ENCODE measurements at regions not wholly inside any gene's neighbourhood (a gene's known extent, or its start where the extent isn't known, plus 50 kb on each side); places are given as distances from the start of the nearest gene placed in this dataset.
A peak's percentile ranks its signal among the peaks of the same experiment; 100 is the strongest.

DNA sequence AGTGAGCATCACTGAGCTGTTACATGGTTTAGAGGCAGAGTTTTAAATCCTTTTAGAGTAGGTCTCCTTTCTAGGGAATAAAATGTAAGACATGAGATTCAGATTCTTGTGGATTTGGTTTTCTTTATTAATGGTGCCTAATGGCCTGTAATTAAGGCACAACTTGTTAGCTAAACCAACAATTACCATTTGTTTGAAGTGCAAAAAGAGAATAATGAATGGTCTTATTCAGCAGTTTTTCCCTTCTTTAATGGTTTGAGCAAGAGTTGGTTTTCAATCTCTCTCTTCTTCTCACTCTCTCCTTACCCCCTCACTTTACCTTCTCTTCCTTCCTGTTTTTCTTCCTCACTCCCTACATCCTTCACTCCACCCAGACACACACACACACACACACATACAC lies 312.2 kb upstream of the TRIB2 start:
- Histone ChIP-seq H3K4me1 (replicated peaks in 1 of 2) (no peaks in the 10 kb centered on the region), H3K27me3 (no peaks in the 10 kb centered on the region), H3K36me3 (replicated peaks in 1 of 2) (no peaks in the 10 kb centered on the region), H3K4me3 (no peak overlapping the region), H3K27ac (no peak overlapping the region), H3K9me3 (replicated peaks in 1 of 3) (no peaks in the 10 kb centered on the region)
- intact Hi-C loops (cut with DNase I): no loop called here
- no peak for DNase-seq
- no peak for TF ChIP-seq POLR2A (IDR thresholded peaks at IDR 0.05)
- TF ChIP-seq, protein P1, sequence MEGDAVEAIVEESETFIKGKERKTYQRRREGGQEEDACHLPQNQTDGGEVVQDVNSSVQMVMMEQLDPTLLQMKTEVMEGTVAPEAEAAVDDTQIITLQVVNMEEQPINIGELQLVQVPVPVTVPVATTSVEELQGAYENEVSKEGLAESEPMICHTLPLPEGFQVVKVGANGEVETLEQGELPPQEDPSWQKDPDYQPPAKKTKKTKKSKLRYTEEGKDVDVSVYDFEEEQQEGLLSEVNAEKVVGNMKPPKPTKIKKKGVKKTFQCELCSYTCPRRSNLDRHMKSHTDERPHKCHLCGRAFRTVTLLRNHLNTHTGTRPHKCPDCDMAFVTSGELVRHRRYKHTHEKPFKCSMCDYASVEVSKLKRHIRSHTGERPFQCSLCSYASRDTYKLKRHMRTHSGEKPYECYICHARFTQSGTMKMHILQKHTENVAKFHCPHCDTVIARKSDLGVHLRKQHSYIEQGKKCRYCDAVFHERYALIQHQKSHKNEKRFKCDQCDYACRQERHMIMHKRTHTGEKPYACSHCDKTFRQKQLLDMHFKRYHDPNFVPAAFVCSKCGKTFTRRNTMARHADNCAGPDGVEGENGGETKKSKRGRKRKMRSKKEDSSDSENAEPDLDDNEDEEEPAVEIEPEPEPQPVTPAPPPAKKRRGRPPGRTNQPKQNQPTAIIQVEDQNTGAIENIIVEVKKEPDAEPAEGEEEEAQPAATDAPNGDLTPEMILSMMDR (IDR thresholded peaks at IDR 0.05): no peak

DNA sequence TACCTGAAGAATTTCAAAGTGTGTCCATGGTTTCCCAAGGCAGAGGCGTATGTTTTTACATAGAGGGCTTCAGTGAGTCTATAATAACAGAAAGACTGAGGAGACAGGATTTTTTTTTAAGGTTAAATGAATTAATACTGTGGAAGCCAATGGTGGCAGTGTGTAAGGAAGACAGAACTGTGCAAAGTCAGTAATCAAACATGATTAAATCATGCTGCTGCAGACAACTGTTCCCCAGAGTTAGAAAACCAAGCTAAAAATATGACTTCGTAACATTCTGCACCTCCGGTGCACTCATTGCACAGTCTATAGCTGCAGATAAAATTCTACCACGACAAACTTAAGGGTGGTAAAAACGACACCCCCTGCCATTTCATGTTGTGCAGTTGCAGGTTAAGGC lies 309.6 kb upstream of the TRIB2 start:
- no peaks in the 10 kb centered on the region for H3K9me3 ChIP-seq (replicated peaks in 1 of 3)
- no peak overlapping the region for H3K27ac ChIP-seq
- no peaks in the 10 kb centered on the region for H3K36me3 ChIP-seq (replicated peaks in 1 of 2)
- H3K27me3 ChIP-seq: no peaks in the 10 kb centered on the region
- no peak overlapping the region for H3K4me3 ChIP-seq
- no peak for DNase-seq
- 80 to 86% (median 82%) methylated on average over 5 of the region's 5 CpGs for WGBS, 4 donors
- no peaks in the 10 kb centered on the region for H3K4me1 ChIP-seq (replicated peaks in 1 of 2)
- intact Hi-C loops (cut with DNase I): no loop called here
- TF ChIP-seq, protein P1 (IDR thresholded peaks at IDR 0.05): no peak
- TF ChIP-seq POLR2A (IDR thresholded peaks at IDR 0.05): no peak

DNA sequence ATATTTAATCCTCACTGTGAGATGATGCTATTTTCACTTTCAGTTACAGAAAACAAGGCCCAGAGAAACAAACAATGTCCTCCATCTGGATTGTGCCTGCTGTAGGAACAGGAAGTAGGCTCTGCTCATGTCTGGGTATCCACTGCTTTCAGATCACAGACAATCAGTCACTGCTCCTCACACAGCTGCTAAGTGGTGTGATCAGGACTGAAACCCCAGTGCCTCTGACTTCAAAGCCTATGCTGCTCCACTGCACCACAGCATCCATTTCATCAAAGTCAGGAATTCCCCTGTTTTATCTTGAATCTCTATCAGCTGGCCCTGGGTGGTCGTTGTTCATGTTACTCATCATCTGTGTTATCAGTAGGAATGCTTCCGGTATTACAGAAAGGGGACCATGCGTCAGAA lies 303.8 kb upstream of the TRIB2 start:
- H3K36me3 ChIP-seq (replicated peaks in 1 of 2): no peaks in the 10 kb centered on the region
- intact Hi-C loops (cut with DNase I): no loop called here
- whole genome bisulfite sequencing, 4 donors: 30 to 55% (median 38%) methylated on average over 3 of the region's 3 CpGs
- H3K4me1 ChIP-seq (replicated peaks in 1 of 2): peaks cover 0 to 8% of the 10 kb centered on the region in 2 donors
- H3K27ac ChIP-seq: no peak overlapping the region
- no peak overlapping the region for H3K4me3 ChIP-seq
- peak in 3 of 7 donors; percentile 7 to 52 (median 16) for DNase-seq
- no peaks in the 10 kb centered on the region for H3K9me3 ChIP-seq (replicated peaks in 1 of 3)
- H3K27me3 ChIP-seq: no peaks in the 10 kb centered on the region
- no peak for TF ChIP-seq POLR2A (IDR thresholded peaks at IDR 0.05)
- TF ChIP-seq, protein P1 (IDR thresholded peaks at IDR 0.05): no peak

DNA sequence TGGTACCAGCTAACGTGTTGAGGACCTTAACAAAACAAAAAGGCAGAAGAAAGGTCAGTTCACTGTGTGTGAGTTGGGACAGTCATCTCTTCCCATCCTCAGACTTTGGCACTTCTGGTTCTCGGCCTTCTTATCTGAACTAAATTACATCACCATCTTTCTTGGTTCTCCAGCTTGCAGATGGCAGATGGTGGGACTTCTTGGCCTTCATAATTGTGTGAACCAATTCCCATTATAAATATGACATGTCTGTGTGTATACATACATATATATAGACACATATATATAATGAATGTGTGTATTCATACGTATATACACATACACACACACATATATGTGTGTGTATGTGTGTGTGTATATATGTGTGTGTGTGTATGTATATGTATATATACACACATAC lies 301.2 kb upstream of the TRIB2 start:
- TF ChIP-seq POLR2A (IDR thresholded peaks at IDR 0.05): no peak
- TF ChIP-seq, protein P1 (IDR thresholded peaks at IDR 0.05): no peak
- Histone ChIP-seq H3K4me3 (no peak overlapping the region), H3K9me3 (replicated peaks in 1 of 3) (no peaks in the 10 kb centered on the region), H3K4me1 (replicated peaks in 1 of 2) (peaks cover 0 to 8% of the 10 kb centered on the region in 2 donors), H3K27ac (no peak overlapping the region), H3K36me3 (replicated peaks in 1 of 2) (no peaks in the 10 kb centered on the region), H3K27me3 (no peaks in the 10 kb centered on the region)
- intact Hi-C loops (cut with DNase I): no loop called here
- no peak for DNase-seq
- 86 to 99% (median 92%) methylated on average over 3 of the region's 3 CpGs for WGBS, 4 donors
